Vagina (tissue), 2 donors: ENCODE measurements at regions not wholly inside any gene's neighbourhood (a gene's known extent, or its start where the extent isn't known, plus 50 kb on each side); places are given as distances from the start of the nearest gene placed in this dataset.

Experiments
- POLR2A ChIP-seq, 2 donors: fragments of 450-650 bp; IDR thresholded peaks; one replicate each; pipeline ENCODE4 v1.6.1; 2017; ENCODE audit warnings: antibody characterized with exemption in 2 of 2, mild to moderate bottlenecking in 2 of 2, moderate library complexity in 2 of 2
- POLR2AphosphoS5 ChIP-seq, 2 donors: sonication (generic); formaldehyde crosslinking; IDR thresholded peaks; one replicate each; pipeline ENCODE4 v1.9.0; 2017; ENCODE audit warnings: antibody characterized with exemption in 2 of 2, mild to moderate bottlenecking in 2 of 2, low read depth in 1 of 2; ENCODE audit not compliant: insufficient read depth in 1 of 2
- TF ChIP-seq, protein P1 (sequence below), 3 experiments: fragments of 450-650 bp in 2 of 3; fragments of 200-600 bp in 1 of 3; sonication (generic) in 1 of 3; IDR thresholded peaks; one replicate each; pipeline ENCODE4 v1.5.1; 2017 to 2019; ENCODE audit warnings: antibody characterized with exemption in 3 of 3, mild to moderate bottlenecking in 2 of 3, moderate library complexity in 2 of 3

DNA sequence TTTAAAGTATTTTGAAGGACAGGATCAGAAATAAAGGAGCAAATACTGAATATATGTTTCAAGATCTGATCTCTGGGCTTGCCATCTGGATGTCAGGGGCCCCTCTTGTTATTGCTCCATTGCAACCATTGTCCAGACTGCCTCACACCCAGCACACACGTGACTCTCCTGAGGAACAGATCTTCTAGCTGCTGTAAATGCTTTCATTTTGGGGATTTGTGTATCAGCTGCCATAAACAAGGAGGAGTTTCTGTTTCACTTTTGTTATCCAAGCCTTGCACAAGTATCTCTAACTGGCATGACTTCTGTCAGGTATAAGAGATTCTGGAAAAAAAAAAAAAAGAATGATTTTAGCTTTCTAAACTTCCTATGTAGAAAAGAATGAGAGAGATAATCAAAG lies 1624.1 kb upstream of the PRR20A start:
- TF ChIP-seq, protein P1, sequence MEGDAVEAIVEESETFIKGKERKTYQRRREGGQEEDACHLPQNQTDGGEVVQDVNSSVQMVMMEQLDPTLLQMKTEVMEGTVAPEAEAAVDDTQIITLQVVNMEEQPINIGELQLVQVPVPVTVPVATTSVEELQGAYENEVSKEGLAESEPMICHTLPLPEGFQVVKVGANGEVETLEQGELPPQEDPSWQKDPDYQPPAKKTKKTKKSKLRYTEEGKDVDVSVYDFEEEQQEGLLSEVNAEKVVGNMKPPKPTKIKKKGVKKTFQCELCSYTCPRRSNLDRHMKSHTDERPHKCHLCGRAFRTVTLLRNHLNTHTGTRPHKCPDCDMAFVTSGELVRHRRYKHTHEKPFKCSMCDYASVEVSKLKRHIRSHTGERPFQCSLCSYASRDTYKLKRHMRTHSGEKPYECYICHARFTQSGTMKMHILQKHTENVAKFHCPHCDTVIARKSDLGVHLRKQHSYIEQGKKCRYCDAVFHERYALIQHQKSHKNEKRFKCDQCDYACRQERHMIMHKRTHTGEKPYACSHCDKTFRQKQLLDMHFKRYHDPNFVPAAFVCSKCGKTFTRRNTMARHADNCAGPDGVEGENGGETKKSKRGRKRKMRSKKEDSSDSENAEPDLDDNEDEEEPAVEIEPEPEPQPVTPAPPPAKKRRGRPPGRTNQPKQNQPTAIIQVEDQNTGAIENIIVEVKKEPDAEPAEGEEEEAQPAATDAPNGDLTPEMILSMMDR (IDR thresholded peaks at IDR 0.05): no peak
- TF ChIP-seq POLR2AphosphoS5 (IDR thresholded peaks at IDR 0.05; ENCODE audit: insufficient read depth in 1 of 2, low read depth in 1 of 2) (no peak), POLR2A (IDR thresholded peaks at IDR 0.05) (no peak)
